Breast epithelium (tissue), 4 donors: ENCODE measurements at regions not wholly inside any gene's neighbourhood (a gene's known extent, or its start where the extent isn't known, plus 50 kb on each side); places are given as distances from the start of the nearest gene placed in this dataset.
"Not testable (repeated sequence)": the region's sequence is repeated elsewhere in the genome, so short reads cannot be mapped to it uniquely, and the experiment has no call there.

Experiments
- DNase-seq, 2 donors: peaks; one replicate each; pipeline ENCODE4 v3.0.0-alpha.2; 2019; ENCODE audit warnings: low spot score in 2 of 2
- H3K27ac ChIP-seq, 2 donors: fragments of 200-600 bp; sonication (generic) in 1 of 2; one replicate each; pipeline ENCODE4 v1.5.1; 2016 to 2019; ENCODE audit warnings: mild to moderate bottlenecking in 1 of 2
- H3K27me3 ChIP-seq, 2 donors: fragments of 200-600 bp; sonication (generic) in 1 of 2; one replicate each; pipeline versions ENCODE4 v1.5.1 to v1.6.0; 2017 to 2019; ENCODE audit warnings: control low read depth in 1 of 2, mild to moderate bottlenecking in 1 of 2
- H3K36me3 ChIP-seq: fragments of 200-600 bp; one replicate; pipeline ENCODE4 v1.5.1; 2019
- H3K4me1 ChIP-seq, 2 donors: fragments of 200-600 bp; sonication (generic); one replicate each; pipeline ENCODE4 v1.5.1; 2016 to 2019; ENCODE audit warnings: control low read depth in 1 of 2
- H3K4me3 ChIP-seq, 3 donors: fragments of 200-600 bp; sonication (generic); 1 replicate in 2 of 3; 2 replicates in 1 of 3; pipeline ENCODE4 v1.5.1; 2016 to 2019; ENCODE audit warnings: mild to moderate bottlenecking in 3 of 3, moderate library complexity in 2 of 3
- H3K9me3 ChIP-seq, 2 donors: fragments of 200-600 bp; sonication (generic) in 1 of 2; one replicate each; pipeline ENCODE4 v1.5.1; 2016 to 2019; ENCODE audit warnings: control low read depth in 1 of 2
- POLR2A ChIP-seq: fragments of 450-650 bp; IDR thresholded peaks from one replicate; pipeline ENCODE4 v1.6.1; 2016; ENCODE audit warnings: antibody characterized with exemption, mild to moderate bottlenecking, moderate library complexity
- POLR2AphosphoS5 ChIP-seq, 3 donors: sonication (generic); formaldehyde crosslinking; IDR thresholded peaks; one replicate each; pipeline ENCODE4 v1.6.1; 2017; ENCODE audit warnings: antibody characterized with exemption in 3 of 3
- intact Hi-C: fragments of 100-400 bp; cut with DNase I; formaldehyde crosslinking; loops from one replicate; pipeline ENCODE4 v1.15.1; 2023; ENCODE audit warnings: low total_unique reads
- TF ChIP-seq, protein P1 (sequence below), 3 donors: fragments of 450-650 bp; IDR thresholded peaks; one replicate each; pipeline ENCODE4 v1.5.1; 2016 to 2017; ENCODE audit warnings: antibody characterized with exemption in 3 of 3, mild to moderate bottlenecking in 3 of 3, moderate library complexity in 3 of 3

DNA sequence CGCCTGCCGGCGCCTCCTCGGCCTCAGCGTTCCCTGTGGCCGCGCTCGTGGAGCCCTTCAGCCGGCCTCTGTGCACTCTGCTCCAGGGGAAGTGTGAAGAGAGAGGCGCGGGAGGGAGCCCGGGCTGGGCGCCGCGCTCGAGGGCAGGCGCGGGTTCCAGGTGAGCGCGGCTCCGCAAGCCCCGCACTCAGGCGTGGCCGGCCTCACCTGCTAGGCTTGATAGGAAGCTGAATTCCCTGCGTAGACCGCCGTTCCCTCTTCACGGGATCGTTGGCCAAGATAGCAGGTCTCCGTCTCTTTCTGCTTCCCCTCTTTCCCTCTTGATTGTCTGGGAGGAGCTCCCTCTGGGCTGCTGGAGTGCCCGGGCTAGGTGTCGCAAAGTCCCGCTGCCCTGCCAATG is 89.7 kb downstream of the ASCL4 start:
- Histone ChIP-seq H3K4me1 (no peaks in the 10 kb centered on the region), H3K27me3 (no peaks in the 10 kb centered on the region), H3K27ac (no peak overlapping the region), H3K36me3 (no peaks in the 10 kb centered on the region), H3K9me3 (no peaks in the 10 kb centered on the region), H3K4me3 (peak overlapping the region; percentile 33 to 61 (median 44))
- DNase-seq = no peak
- TF ChIP-seq, protein P1, sequence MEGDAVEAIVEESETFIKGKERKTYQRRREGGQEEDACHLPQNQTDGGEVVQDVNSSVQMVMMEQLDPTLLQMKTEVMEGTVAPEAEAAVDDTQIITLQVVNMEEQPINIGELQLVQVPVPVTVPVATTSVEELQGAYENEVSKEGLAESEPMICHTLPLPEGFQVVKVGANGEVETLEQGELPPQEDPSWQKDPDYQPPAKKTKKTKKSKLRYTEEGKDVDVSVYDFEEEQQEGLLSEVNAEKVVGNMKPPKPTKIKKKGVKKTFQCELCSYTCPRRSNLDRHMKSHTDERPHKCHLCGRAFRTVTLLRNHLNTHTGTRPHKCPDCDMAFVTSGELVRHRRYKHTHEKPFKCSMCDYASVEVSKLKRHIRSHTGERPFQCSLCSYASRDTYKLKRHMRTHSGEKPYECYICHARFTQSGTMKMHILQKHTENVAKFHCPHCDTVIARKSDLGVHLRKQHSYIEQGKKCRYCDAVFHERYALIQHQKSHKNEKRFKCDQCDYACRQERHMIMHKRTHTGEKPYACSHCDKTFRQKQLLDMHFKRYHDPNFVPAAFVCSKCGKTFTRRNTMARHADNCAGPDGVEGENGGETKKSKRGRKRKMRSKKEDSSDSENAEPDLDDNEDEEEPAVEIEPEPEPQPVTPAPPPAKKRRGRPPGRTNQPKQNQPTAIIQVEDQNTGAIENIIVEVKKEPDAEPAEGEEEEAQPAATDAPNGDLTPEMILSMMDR (IDR thresholded peaks at IDR 0.05) = no peak
- no peak for TF ChIP-seq POLR2A
- intact Hi-C loops = no loop called here

- intact Hi-C loops, H3K27me3 ChIP-seq, DNase-seq, H3K27ac ChIP-seq, H3K36me3 ChIP-seq, H3K9me3 ChIP-seq, H3K4me1 ChIP-seq: not testable (repeated sequence)
- peak overlapping the region; percentile 33 to 61 (median 44) for H3K4me3 ChIP-seq
Observed at GRCh38 chr12:107864727-107865126, 90.2 kb downstream of the ASCL4 start.

- Histone ChIP-seq H3K4me3 (no peak overlapping the region), H3K9me3 (no peaks in the 10 kb centered on the region), H3K27ac (no peak overlapping the region), H3K36me3 (no peaks in the 10 kb centered on the region), H3K27me3 (peaks cover 0 to 6% of the 10 kb centered on the region in 2 donors), H3K4me1 (no peaks in the 10 kb centered on the region)
- DNase-seq = no peak
- TF ChIP-seq, protein P1 (IDR thresholded peaks at IDR 0.05) = no peak
- no peak for TF ChIP-seq POLR2AphosphoS5 (IDR thresholded peaks at IDR 0.05)
- no peak for TF ChIP-seq POLR2A
- intact Hi-C loops = no loop called here
Observed at GRCh38 chr12:107873223-107873622, 98.7 kb downstream of the ASCL4 start.

GRCh38 chr12:107875786-107876185 is 101.3 kb downstream of the ASCL4 start:
- Histone ChIP-seq H3K27ac (no peak overlapping the region), H3K36me3 (no peaks in the 10 kb centered on the region), H3K9me3 (no peaks in the 10 kb centered on the region), H3K27me3 (peaks cover 0 to 6% of the 10 kb centered on the region in 2 donors), H3K4me3 (no peak overlapping the region), H3K4me1 (no peaks in the 10 kb centered on the region)
- TF ChIP-seq POLR2AphosphoS5 (IDR thresholded peaks at IDR 0.05) = no peak
- TF ChIP-seq, protein P1 (IDR thresholded peaks at IDR 0.05) = no peak
- TF ChIP-seq POLR2A = no peak
- DNase-seq = no peak
- intact Hi-C loops = no loop called here

- no peak for TF ChIP-seq POLR2A
- TF ChIP-seq, protein P1 (IDR thresholded peaks at IDR 0.05) = peak in 2 of 3 donors; percentile 31 to 60
- no peak for TF ChIP-seq POLR2AphosphoS5 (IDR thresholded peaks at IDR 0.05)
- H3K36me3 ChIP-seq = no peaks in the 10 kb centered on the region
- intact Hi-C loops = no loop called here
- H3K9me3 ChIP-seq = no peaks in the 10 kb centered on the region
- no peak for DNase-seq
- no peaks in the 10 kb centered on the region for H3K4me1 ChIP-seq
- no peak overlapping the region for H3K4me3 ChIP-seq
- no peak overlapping the region for H3K27ac ChIP-seq
- no peaks in the 10 kb centered on the region for H3K27me3 ChIP-seq
Observed at GRCh38 chr12:107884769-107885694, 110.5 kb downstream of the ASCL4 start.
